Testis (tissue), 2 donors: ENCODE measurements at regions not wholly inside any gene's neighbourhood (a gene's known extent, or its start where the extent isn't known, plus 50 kb on each side); places are given as distances from the start of the nearest gene placed in this dataset.

Experiments
- CTCF ChIP-seq, 3 experiments: fragments of 450-650 bp in 2 of 3; fragments of 200-600 bp in 1 of 3; sonication (generic) in 1 of 3; IDR thresholded peaks; one replicate each; pipeline ENCODE4 v1.5.1; 2016 to 2019; ENCODE audit warnings: antibody characterized with exemption in 3 of 3, mild to moderate bottlenecking in 2 of 3, moderate library complexity in 1 of 3
- POLR2A ChIP-seq: fragments of 450-650 bp; IDR thresholded peaks from one replicate; pipeline ENCODE4 v1.6.1; 2017; ENCODE audit warnings: antibody characterized with exemption, mild to moderate bottlenecking, moderate library complexity

- no peak for TF ChIP-seq CTCF (IDR thresholded peaks at IDR 0.05)
- no peak for TF ChIP-seq POLR2A
Observed at GRCh38 chr11:121368364-121369240, 76.0 kb downstream of the SC5D start.
